Calu3 (cell line): ENCODE measurements at regions not wholly inside any gene's neighbourhood (a gene's known extent, or its start where the extent isn't known, plus 50 kb on each side); places are given as distances from the start of the nearest gene placed in this dataset.

Experiments used
- BruUV-seq: library from RNA; stranded (reverse); fragments of 400-500 nt; replicated peaks from 2 replicates; lab custom pipeline; 2021; lab: Mats Ljungman, UMichigan
- CTCF ChIA-PET: fragments of 300-600 bp; sonication (Branson Sonifier 250); formaldehyde crosslinking; loops from one replicate; lab custom pipeline; 2022; ENCODE audit warnings: antibody characterized with exemption; lab: Charles Lee
- DNase-seq: peaks from one replicate; pipeline ENCODE4 v3.0.0; 2022
- H3K27ac Mint-ChIP-seq: one replicate; pipeline ENCODE4 v1.8.0; 2022; ENCODE audit warnings: mixed read lengths; ENCODE audit not compliant: unreplicated experiment
- H3K27me3 Mint-ChIP-seq: one replicate; pipeline ENCODE4 v1.8.0; 2022; ENCODE audit warnings: mixed read lengths; ENCODE audit not compliant: unreplicated experiment
- H3K36me3 Mint-ChIP-seq: one replicate; pipeline ENCODE4 v1.8.0; 2022; ENCODE audit warnings: mild to moderate bottlenecking, moderate library complexity, mixed read lengths; ENCODE audit not compliant: insufficient read depth, unreplicated experiment
- H3K4me1 Mint-ChIP-seq: one replicate; pipeline ENCODE4 v1.8.0; 2022; ENCODE audit warnings: mild to moderate bottlenecking, low read depth, mixed read lengths; ENCODE audit not compliant: unreplicated experiment
- H3K4me3 Mint-ChIP-seq: one replicate; pipeline ENCODE4 v1.8.0; 2022; ENCODE audit warnings: mild to moderate bottlenecking, low read depth, moderate library complexity, mixed read lengths; ENCODE audit not compliant: unreplicated experiment
- H3K9me3 Mint-ChIP-seq: one replicate; pipeline ENCODE4 v1.8.0; 2022; ENCODE audit warnings: low read depth, mixed read lengths; ENCODE audit not compliant: unreplicated experiment
- CTCF ChIP-seq: fragments of 200-600 bp; IDR thresholded peaks from one replicate; pipeline ENCODE4 v1.8.0; 2022; ENCODE audit warnings: antibody characterized with exemption; ENCODE audit not compliant: unreplicated experiment
- intact Hi-C: fragments of 100-400 bp; cut with micrococcal nuclease; formaldehyde crosslinking; loops from one replicate; pipeline ENCODE4 v1.10.0; 2022; ENCODE audit not compliant: unreplicated experiment

DNA sequence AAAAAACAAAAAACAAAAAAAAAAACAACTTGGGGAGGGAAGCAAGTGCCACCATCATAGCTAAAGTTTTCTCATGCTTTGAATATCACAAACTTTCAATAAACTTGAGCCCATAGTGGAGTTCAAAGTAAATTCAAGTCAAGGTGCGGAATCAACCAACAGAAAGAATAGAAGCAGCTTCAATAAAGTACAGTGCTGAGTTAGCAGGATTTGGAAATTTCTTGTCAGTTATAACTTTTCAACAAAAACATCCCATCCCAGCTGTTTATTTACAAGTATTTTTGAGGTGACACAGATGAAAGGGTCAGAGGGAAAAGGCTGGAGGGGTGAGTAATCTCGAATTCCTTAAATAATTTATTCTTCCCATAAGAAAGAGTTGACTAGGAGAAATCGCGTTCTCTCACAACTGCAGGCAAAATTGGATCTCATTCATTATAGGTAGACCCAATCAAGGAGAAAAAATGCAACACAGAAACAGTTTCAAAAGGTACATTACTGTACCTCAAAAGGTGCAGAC lies 477.4 kb upstream of the RASGRP1 start:
- H3K27me3 Mint-ChIP-seq, result no peaks in the 10 kb centered on the region

DNA sequence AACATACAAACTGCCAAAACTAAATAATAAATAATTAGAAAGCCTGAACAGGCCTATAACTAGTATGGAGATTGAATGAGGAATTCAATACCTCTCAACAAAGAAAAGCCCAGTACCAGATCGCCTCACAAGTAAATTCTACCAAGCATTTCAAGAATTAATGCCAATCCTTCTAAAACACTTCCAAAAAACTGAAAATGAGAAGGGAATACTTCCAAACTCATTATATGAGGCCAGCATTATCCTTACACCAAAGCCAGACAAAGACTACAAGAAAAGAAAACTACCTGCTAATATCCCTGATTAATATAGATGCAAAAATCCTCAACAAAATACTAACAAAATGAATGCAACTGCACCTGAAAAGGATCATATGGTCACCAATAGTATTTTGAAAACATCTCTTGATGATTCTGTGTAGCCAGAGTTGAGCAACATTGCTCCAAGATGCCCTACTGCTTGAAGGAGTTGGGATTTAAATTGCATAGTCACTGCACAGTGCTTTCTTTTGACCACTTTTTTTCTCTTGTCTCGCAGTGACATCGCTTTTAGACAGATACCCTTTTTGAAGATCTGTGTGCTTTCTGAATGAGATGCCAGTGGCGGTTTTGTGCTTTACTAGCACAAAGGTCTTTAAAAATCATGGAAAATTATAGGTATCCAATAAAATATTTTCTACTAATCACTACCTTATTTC lies 487.2 kb upstream of the RASGRP1 start:
- Mint-ChIP-seq H3K27me3 (no peaks in the 10 kb centered on the region), H3K4me1 (no peaks in the 10 kb centered on the region), H3K4me3 (no peak overlapping the region), H3K27ac (no peak overlapping the region), H3K9me3 (peaks cover 5% of the 10 kb centered on the region), H3K36me3 (no peaks in the 10 kb centered on the region)
- no peak for DNase-seq
- intact Hi-C loops, result no loop called here
- CTCF ChIA-PET, result no interaction called here
- no peak for TF ChIP-seq CTCF
- no TSS peak for BruUV-seq

More for the DNA sequence above, 477.4 kb upstream of the RASGRP1 start:
- intact Hi-C loops, result no loop called here
- TF ChIP-seq CTCF, result no peak
- Mint-ChIP-seq H3K9me3 (no peaks in the 10 kb centered on the region), H3K4me1 (no peaks in the 10 kb centered on the region), H3K27ac (no peak overlapping the region), H3K4me3 (no peak overlapping the region), H3K36me3 (no peaks in the 10 kb centered on the region)
- no TSS peak for BruUV-seq
- no peak for DNase-seq
- CTCF ChIA-PET, result no interaction called here

DNA sequence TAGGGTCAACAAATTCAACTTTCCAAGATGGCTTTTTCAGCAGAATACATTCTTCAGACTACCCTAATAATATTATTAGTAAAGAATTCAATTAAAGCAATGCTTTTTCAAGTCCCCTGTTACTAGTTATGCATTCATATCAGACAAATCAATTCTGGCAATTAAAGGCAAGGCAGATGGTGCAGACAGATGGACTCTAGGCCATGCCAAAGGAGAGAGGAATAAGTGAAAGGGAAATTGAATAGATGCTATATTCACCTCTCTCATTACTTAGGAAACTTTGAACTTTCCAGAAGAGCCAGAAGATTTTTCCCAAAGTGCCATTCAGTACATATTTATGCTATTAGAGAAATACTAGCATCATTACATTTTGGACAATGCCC lies 487.7 kb upstream of the RASGRP1 start:
- DNase-seq, result no peak
- no peak overlapping the region for H3K27ac Mint-ChIP-seq
- BruUV-seq, result no TSS peak
- no peak overlapping the region for H3K4me3 Mint-ChIP-seq
- no peaks in the 10 kb centered on the region for H3K27me3 Mint-ChIP-seq
- CTCF ChIA-PET, result no interaction called here
- H3K4me1 Mint-ChIP-seq, result no peaks in the 10 kb centered on the region
- TF ChIP-seq CTCF, result no peak
- H3K9me3 Mint-ChIP-seq, result peaks cover 5% of the 10 kb centered on the region
- no peaks in the 10 kb centered on the region for H3K36me3 Mint-ChIP-seq
- intact Hi-C loops, result no loop called here

GRCh38 chr15:39053480-39053879 lies 488.9 kb upstream of the RASGRP1 start:
- no TSS peak for BruUV-seq
- DNase-seq, result no peak
- intact Hi-C loops, result no loop called here
- Mint-ChIP-seq H3K27me3 (no peaks in the 10 kb centered on the region), H3K9me3 (peaks cover 5% of the 10 kb centered on the region), H3K4me1 (no peaks in the 10 kb centered on the region), H3K27ac (no peak overlapping the region), H3K4me3 (no peak overlapping the region), H3K36me3 (no peaks in the 10 kb centered on the region)
- no peak for TF ChIP-seq CTCF
- CTCF ChIA-PET, result interaction anchor here (0.9 kb wide), 1 partner anchor 250 kb away, joined by 3 read pairs; no protein-coding TSS in a partner anchor
